GM12878 (cell line): ENCODE measurements at regions not wholly inside any gene's neighbourhood (a gene's known extent, or its start where the extent isn't known, plus 50 kb on each side); places are given as distances from the start of the nearest gene placed in this dataset.

Source experiments
- ATAC-seq: fragments of 200-7000 bp; cut with Tn5 transposase; 3 replicates; pipeline ENCODE4 v1.9.1; 2020; ENCODE audit warnings: mild to moderate bottlenecking, moderate library complexity
- BruUV-seq: library from RNA; stranded (reverse); fragments of 400-500 nt; replicated peaks from 2 replicates; lab custom pipeline; 2021; lab: Mats Ljungman, UMichigan
- CTCF ChIA-PET: fragments of 300-600 bp; sonication (Branson Sonifier 250); formaldehyde crosslinking; extraction: SDS; loops from one replicate; lab custom pipeline; 2021; ENCODE audit warnings: inconsistent platforms; lab: Yijun Ruan, JAX
- POLR2A ChIA-PET: fragments of 350-600 bp; formaldehyde crosslinking; extraction: SDS; loops from one replicate; lab custom pipeline; 2021; ENCODE audit warnings: inconsistent platforms; lab: Charles Lee
- RAD21 ChIA-PET: fragments of 300-600 bp; sonication (Branson Sonifier 250); formaldehyde crosslinking; loops from one replicate; lab custom pipeline; 2023; ENCODE audit warnings: antibody characterized with exemption; ENCODE audit not compliant: unreplicated experiment; lab: Charles Lee
- SMC1A ChIA-PET: fragments of 300-600 bp; sonication (Branson Sonifier 250); formaldehyde crosslinking; loops from one replicate; lab custom pipeline; 2023; ENCODE audit not compliant: unreplicated experiment, uncharacterized antibody; lab: Charles Lee
- DNase-seq: peaks from one replicate; pipeline ENCODE4 v3.0.0-alpha.2; 2011; ENCODE audit warnings: low read depth, low spot score
- FAIRE-seq: peaks from 3 replicates; lab custom pipeline; 2011; peaks lifted over from hg19 to GRCh38; lab: Jason Lieb, UNC
- H2AFZ ChIP-seq: 2 replicates; pipeline ENCODE4 v1.6.0; 2011; ENCODE audit warnings: low read depth, low read length, control low read depth; ENCODE audit not compliant: control insufficient read depth
- H3K27ac ChIP-seq: 2 replicates; pipeline ENCODE4 v1.5.1; 2011; ENCODE audit warnings: control low read depth; ENCODE audit not compliant: control insufficient read depth, insufficient read depth
- H3K27me3 ChIP-seq, 2 experiments: replicated peaks in 1 of 2; 2 replicates each; pipeline versions ENCODE4 v1.6.0 to v1.6.1; 2011; ENCODE audit warnings: low read length in 1 of 2; ENCODE audit not compliant: control insufficient read depth in 2 of 2, insufficient read depth in 2 of 2
- H3K36me3 ChIP-seq, 2 experiments: 2 replicates each; pipeline ENCODE4 v1.5.1; 2011; ENCODE audit warnings: low read length in 1 of 2; ENCODE audit not compliant: control insufficient read depth in 2 of 2, insufficient read depth in 2 of 2
- H3K4me1 ChIP-seq: 2 replicates; pipeline ENCODE4 v1.6.1; 2011; ENCODE audit warnings: mild to moderate bottlenecking, low read length, moderate library complexity, mixed read lengths; ENCODE audit not compliant: control insufficient read depth, insufficient read depth
- H3K4me2 ChIP-seq: 2 replicates; pipeline ENCODE4 v1.6.0; 2011; ENCODE audit warnings: control low read depth; ENCODE audit not compliant: control insufficient read depth, insufficient read depth
- H3K4me3 ChIP-seq: fragments of 200-600 bp; sonication (generic); 2 replicates; pipeline ENCODE4 v1.5.1; 2016
- H3K79me2 ChIP-seq: 2 replicates; pipeline ENCODE4 v1.6.0; 2011; ENCODE audit warnings: low read length; ENCODE audit not compliant: control insufficient read depth, insufficient read depth
- H3K9ac ChIP-seq: 2 replicates; pipeline ENCODE4 v1.8.0; 2011; ENCODE audit warnings: low read length, control low read depth, mixed read lengths; ENCODE audit not compliant: control insufficient read depth, insufficient read depth
- H3K9me3 ChIP-seq: replicated peaks from 3 replicates; pipeline ENCODE4 v1.5.1; 2011; ENCODE audit warnings: mild to moderate bottlenecking, low read length; ENCODE audit not compliant: control insufficient read depth, insufficient read depth
- H4K20me1 ChIP-seq: 2 replicates; pipeline ENCODE4 v1.6.0; 2011; ENCODE audit not compliant: control insufficient read depth, insufficient read depth
- BCL11A ChIP-seq: IDR thresholded peaks from 2 replicates; pipeline ENCODE4 v1.6.1; 2011; ENCODE audit warnings: low read depth, low read length
- CREB1 ChIP-seq: IDR thresholded peaks from 2 replicates; pipeline ENCODE4 v1.6.1; 2012; ENCODE audit warnings: low read depth, mild to moderate bottlenecking, inconsistent platforms
- FOS ChIP-seq: IDR thresholded peaks from 3 replicates; pipeline ENCODE4 v1.6.1; 2011; ENCODE audit warnings: borderline replicate concordance; ENCODE audit not compliant: insufficient read length; ENCODE audit errors: extremely low read depth
- MTA3 ChIP-seq: IDR thresholded peaks from 2 replicates; pipeline ENCODE4 v1.6.1; 2012; ENCODE audit warnings: low read length, inconsistent platforms, borderline replicate concordance
- PAX8 ChIP-seq: fragments of 450-650 bp; IDR thresholded peaks from 2 replicates; pipeline ENCODE4 v1.6.1; 2017; ENCODE audit warnings: mild to moderate bottlenecking, moderate library complexity
- POLR2AphosphoS2 ChIP-seq: IDR thresholded peaks from 2 replicates; pipeline ENCODE4 v1.6.1; 2011; ENCODE audit warnings: low read depth, mild to moderate bottlenecking, low read length, improper control_type of control experiment, moderate library complexity
- RBBP5 ChIP-seq: fragments of 200-600 bp; sonication (generic); conservative IDR thresholded peaks from 2 replicates; pipeline ENCODE4 v1.6.1; 2016
- RUNX3 ChIP-seq: IDR thresholded peaks from 2 replicates; pipeline ENCODE4 v1.6.1; 2012; ENCODE audit warnings: low read length, inconsistent platforms
- SMAD1 ChIP-seq: fragments of 450-650 bp; IDR thresholded peaks from 2 replicates; pipeline ENCODE4 v1.6.1; 2018; ENCODE audit warnings: mild to moderate bottlenecking, low read depth; ENCODE audit not compliant: partially characterized antibody
- ZNF384 ChIP-seq: IDR thresholded peaks from 2 replicates; pipeline ENCODE4 v1.6.1; 2012; ENCODE audit warnings: low read depth, mild to moderate bottlenecking, low read length, improper control_type of control experiment, borderline replicate concordance
- ZNF622 ChIP-seq: fragments of 450-650 bp; IDR thresholded peaks from 2 replicates; pipeline ENCODE4 v1.6.1; 2017; ENCODE audit warnings: mild to moderate bottlenecking, inconsistent platforms
- ZZZ3 ChIP-seq: IDR thresholded peaks from 2 replicates; pipeline ENCODE4 v1.6.1; 2011; ENCODE audit warnings: low read depth; ENCODE audit not compliant: control insufficient read depth, insufficient read length
- in situ Hi-C: fragments of 300-500 bp; cut with MboI; formaldehyde crosslinking; loops from 9 replicates; pipeline ENCODE4 v1.14.3; 2018; ENCODE audit warnings: mixed read lengths
- intact Hi-C: fragments of 100-400 bp; cut with micrococcal nuclease; formaldehyde crosslinking; loops from one replicate; pipeline ENCODE4 v1.14.2; 2022; ENCODE audit not compliant: unreplicated experiment
- TF ChIP-seq, protein P1 (sequence below): fragments of 450-650 bp; IDR thresholded peaks from 2 replicates; pipeline ENCODE4 v1.6.1; 2016; ENCODE audit warnings: mild to moderate bottlenecking
- TF ChIP-seq, protein P2 (sequence below): fragments of 450-650 bp; IDR thresholded peaks from 2 replicates; pipeline ENCODE4 v1.6.1; 2017; ENCODE audit warnings: mild to moderate bottlenecking

GRCh38 chr14:34113991-34114390 is 163.1 kb upstream of the EGLN3 start:
- in situ Hi-C loops = no loop called here
- POLR2A ChIA-PET = no interaction called here
- H3K4me1 ChIP-seq = no peaks in the 10 kb centered on the region
- H3K36me3 ChIP-seq = no peaks in the 10 kb centered on the region
- H4K20me1 ChIP-seq = no peaks in the 10 kb centered on the region
- H3K4me3 ChIP-seq = no peak overlapping the region
- TF ChIP-seq CREB1 (no peak), ZNF622 (no peak), RBBP5 (no peak), ZZZ3 (no peak), MTA3 (no peak), PAX8 (no peak), SMAD1 (no peak), RUNX3 (no peak), FOS (no peak), BCL11A (no peak), POLR2AphosphoS2 (no peak), ZNF384 (no peak)
- TF ChIP-seq, protein P1, sequence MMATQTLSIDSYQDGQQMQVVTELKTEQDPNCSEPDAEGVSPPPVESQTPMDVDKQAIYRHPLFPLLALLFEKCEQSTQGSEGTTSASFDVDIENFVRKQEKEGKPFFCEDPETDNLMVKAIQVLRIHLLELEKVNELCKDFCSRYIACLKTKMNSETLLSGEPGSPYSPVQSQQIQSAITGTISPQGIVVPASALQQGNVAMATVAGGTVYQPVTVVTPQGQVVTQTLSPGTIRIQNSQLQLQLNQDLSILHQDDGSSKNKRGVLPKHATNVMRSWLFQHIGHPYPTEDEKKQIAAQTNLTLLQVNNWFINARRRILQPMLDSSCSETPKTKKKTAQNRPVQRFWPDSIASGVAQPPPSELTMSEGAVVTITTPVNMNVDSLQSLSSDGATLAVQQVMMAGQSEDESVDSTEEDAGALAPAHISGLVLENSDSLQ = no peak
- TF ChIP-seq, protein P2, sequence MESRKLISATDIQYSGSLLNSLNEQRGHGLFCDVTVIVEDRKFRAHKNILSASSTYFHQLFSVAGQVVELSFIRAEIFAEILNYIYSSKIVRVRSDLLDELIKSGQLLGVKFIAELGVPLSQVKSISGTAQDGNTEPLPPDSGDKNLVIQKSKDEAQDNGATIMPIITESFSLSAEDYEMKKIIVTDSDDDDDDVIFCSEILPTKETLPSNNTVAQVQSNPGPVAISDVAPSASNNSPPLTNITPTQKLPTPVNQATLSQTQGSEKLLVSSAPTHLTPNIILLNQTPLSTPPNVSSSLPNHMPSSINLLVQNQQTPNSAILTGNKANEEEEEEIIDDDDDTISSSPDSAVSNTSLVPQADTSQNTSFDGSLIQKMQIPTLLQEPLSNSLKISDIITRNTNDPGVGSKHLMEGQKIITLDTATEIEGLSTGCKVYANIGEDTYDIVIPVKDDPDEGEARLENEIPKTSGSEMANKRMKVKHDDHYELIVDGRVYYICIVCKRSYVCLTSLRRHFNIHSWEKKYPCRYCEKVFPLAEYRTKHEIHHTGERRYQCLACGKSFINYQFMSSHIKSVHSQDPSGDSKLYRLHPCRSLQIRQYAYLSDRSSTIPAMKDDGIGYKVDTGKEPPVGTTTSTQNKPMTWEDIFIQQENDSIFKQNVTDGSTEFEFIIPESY = no peak
- H3K27ac ChIP-seq = no peak overlapping the region
- FAIRE-seq (no peak), DNase-seq (no peak), ATAC-seq (no peak)
- H3K9ac ChIP-seq = no peak overlapping the region
- H3K27me3 ChIP-seq = no peaks in the 10 kb centered on the region
- no peaks in the 10 kb centered on the region for H3K79me2 ChIP-seq
- intact Hi-C loops = no loop called here
- no peak overlapping the region for H2AFZ ChIP-seq
- CTCF ChIA-PET = interaction anchor here (1.1 to 2.1 kb wide), 6 partner anchors 10 to 276 kb away, joined by 3 to 7 read pairs (median 4); no protein-coding TSS in a partner anchor
- no peaks in the 10 kb centered on the region for H3K9me3 ChIP-seq
- SMC1A ChIA-PET = interaction anchor here (1.0 to 2.2 kb wide), 10 partner anchors 9 to 276 kb away, joined by 3 to 8 read pairs (median 3); no protein-coding TSS in a partner anchor
- BruUV-seq = no TSS peak
- RAD21 ChIA-PET = interaction anchor here (0.9 to 1.4 kb wide), 4 partner anchors 10 to 115 kb away, joined by 3 to 7 read pairs (median 4); no protein-coding TSS in a partner anchor
- H3K4me2 ChIP-seq = no peak overlapping the region
